ENCODE measurements at regions not wholly inside any gene's neighbourhood (a gene's known extent, or its start where the extent isn't known, plus 50 kb on each side); places are given as distances from the start of the nearest gene placed in this dataset.

DNA sequence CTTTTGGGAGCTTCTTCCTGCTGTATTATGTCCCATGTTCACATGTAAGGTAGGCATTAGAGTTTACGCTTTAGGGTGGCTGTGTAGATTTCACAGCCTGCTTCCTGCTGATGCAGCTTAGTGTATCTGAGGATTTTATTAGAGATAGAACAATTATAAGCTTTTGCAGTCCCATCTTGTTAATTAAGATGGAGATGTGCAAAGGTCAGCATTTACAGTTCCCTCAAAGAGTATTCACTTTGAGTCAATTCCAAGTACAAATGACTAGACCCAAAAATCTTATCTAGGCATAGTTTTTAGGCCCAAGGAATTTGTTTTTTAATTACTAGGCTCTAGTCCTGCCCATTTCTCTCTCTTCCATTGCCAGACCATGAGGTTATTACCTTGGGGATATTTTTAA, 239.9 kb upstream of the PHF14 start:
- no peak for ATAC-seq
- intact Hi-C loops (cut with DNase I), result no loop called here
- Histone ChIP-seq H3K9me3 (no peaks in the 10 kb centered on the region), H3K4me1 (no peaks in the 10 kb centered on the region), H3K4me3 (no peak overlapping the region), H3K36me3 (no peaks in the 10 kb centered on the region), H3K27ac (no peak overlapping the region), H3K27me3 (no peaks in the 10 kb centered on the region)
- DNase-seq, result no peak
- TF ChIP-seq, protein P1, sequence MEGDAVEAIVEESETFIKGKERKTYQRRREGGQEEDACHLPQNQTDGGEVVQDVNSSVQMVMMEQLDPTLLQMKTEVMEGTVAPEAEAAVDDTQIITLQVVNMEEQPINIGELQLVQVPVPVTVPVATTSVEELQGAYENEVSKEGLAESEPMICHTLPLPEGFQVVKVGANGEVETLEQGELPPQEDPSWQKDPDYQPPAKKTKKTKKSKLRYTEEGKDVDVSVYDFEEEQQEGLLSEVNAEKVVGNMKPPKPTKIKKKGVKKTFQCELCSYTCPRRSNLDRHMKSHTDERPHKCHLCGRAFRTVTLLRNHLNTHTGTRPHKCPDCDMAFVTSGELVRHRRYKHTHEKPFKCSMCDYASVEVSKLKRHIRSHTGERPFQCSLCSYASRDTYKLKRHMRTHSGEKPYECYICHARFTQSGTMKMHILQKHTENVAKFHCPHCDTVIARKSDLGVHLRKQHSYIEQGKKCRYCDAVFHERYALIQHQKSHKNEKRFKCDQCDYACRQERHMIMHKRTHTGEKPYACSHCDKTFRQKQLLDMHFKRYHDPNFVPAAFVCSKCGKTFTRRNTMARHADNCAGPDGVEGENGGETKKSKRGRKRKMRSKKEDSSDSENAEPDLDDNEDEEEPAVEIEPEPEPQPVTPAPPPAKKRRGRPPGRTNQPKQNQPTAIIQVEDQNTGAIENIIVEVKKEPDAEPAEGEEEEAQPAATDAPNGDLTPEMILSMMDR (IDR thresholded peaks at IDR 0.05), result no peak

DNA sequence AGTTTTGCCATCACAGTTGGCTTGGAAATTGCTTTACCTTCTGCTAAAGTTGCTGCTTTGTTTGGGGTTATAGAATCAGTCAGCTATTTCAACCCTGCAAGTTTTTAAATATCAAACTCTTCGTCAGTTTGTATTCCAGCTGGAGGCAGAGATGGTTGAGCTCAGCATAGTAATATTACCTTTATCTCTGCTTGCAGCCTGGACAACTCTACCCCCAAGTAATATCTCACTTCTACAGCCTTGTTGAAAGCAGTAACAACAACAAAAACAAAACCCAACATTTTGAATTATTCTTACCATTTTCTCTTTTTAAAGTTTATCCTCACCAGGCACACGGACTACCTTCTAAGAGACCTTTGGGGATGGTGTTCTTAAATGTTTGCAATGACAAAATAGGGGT, 239.1 kb upstream of the PHF14 start:
- Histone ChIP-seq H3K36me3 (no peaks in the 10 kb centered on the region), H3K9me3 (no peaks in the 10 kb centered on the region), H3K27ac (no peak overlapping the region), H3K27me3 (no peaks in the 10 kb centered on the region), H3K4me3 (no peak overlapping the region), H3K4me1 (no peaks in the 10 kb centered on the region)
- TF ChIP-seq, protein P1 (IDR thresholded peaks at IDR 0.05), result no peak
- ATAC-seq (no peak), DNase-seq (no peak)
- intact Hi-C loops (cut with DNase I), result no loop called here

DNA sequence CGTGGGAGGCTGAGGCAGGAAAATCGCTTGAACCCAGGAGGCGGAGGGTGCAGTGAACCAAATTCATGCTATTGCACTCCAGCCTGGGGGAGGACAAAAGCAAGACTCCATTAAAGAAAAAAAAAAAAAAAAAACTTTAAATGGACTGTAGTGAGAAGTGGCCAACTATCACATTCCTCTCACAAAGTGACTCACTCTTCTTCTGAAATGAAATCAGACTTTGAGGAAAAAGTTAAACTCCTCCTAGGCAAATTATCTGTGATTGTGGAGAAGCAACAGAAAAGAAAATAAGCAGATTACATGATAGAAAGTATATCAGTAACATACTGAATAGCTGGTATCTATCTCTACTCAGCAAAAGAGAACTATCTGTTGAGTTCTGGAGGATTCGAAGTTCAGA, 234.3 kb upstream of the PHF14 start:
- H3K4me3 ChIP-seq, result no peak overlapping the region
- no peak overlapping the region for H3K27ac ChIP-seq
- H3K36me3 ChIP-seq, result no peaks in the 10 kb centered on the region
- H3K4me1 ChIP-seq, result no peaks in the 10 kb centered on the region
- H3K9me3 ChIP-seq, result no peaks in the 10 kb centered on the region
- intact Hi-C loops (cut with DNase I), result no loop called here
- TF ChIP-seq, protein P1 (IDR thresholded peaks at IDR 0.05), result no peak
- ATAC-seq (no peak), DNase-seq (no peak)
- no peaks in the 10 kb centered on the region for H3K27me3 ChIP-seq

DNA sequence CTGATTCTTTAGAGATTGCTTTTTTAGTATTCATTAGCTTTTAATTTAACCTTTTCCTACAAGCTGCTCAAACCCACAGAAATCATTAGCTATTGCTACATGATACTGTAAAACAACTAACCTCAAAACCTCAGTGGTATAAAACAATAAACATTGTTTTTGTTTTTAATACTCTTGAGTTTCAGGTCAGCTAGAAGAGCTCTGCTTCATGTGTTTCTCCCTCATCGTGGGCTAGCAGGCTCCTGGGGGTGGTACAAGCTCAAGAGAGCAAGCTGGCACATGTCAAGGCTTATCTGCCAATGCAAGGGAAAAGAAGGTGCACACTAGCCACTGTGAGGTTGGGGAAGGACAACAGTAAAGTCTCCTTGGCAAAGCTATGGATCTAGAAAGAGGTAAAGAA, 232.9 kb upstream of the PHF14 start:
- Histone ChIP-seq H3K27ac (no peak overlapping the region), H3K36me3 (no peaks in the 10 kb centered on the region), H3K4me1 (no peaks in the 10 kb centered on the region), H3K27me3 (no peaks in the 10 kb centered on the region), H3K4me3 (no peak overlapping the region), H3K9me3 (no peaks in the 10 kb centered on the region)
- TF ChIP-seq, protein P1 (IDR thresholded peaks at IDR 0.05), result no peak
- DNase-seq (no peak), ATAC-seq (no peak)
- intact Hi-C loops (cut with DNase I), result no loop called here

DNA sequence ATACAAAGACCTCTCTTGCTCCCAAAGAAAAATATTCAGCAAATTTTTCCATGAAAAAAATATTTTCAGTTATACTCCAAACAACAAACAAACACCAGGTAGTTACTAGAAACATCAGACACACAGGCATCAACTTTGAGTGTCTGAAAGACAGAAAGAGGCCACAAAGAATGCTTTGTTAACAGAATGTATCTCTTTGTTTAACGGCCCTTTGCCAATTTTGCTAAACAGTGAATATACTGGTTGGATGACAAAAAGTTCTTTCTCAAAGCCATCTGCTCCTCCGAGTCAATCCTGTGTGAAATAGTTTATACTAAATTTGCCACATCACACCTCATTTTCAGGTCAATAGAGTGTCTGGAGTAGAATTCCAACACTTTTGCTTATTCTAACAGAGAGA, 216.7 kb upstream of the PHF14 start:
- no peaks in the 10 kb centered on the region for H3K27me3 ChIP-seq
- intact Hi-C loops (cut with DNase I), result no loop called here
- no peaks in the 10 kb centered on the region for H3K4me1 ChIP-seq
- TF ChIP-seq, protein P1 (IDR thresholded peaks at IDR 0.05), result no peak
- no peak for DNase-seq
- H3K4me3 ChIP-seq, result no peak overlapping the region
- ATAC-seq, result no peak
- H3K9me3 ChIP-seq, result peaks cover 8% of the 10 kb centered on the region
- H3K27ac ChIP-seq, result no peak overlapping the region
- H3K36me3 ChIP-seq, result no peaks in the 10 kb centered on the region

DNA sequence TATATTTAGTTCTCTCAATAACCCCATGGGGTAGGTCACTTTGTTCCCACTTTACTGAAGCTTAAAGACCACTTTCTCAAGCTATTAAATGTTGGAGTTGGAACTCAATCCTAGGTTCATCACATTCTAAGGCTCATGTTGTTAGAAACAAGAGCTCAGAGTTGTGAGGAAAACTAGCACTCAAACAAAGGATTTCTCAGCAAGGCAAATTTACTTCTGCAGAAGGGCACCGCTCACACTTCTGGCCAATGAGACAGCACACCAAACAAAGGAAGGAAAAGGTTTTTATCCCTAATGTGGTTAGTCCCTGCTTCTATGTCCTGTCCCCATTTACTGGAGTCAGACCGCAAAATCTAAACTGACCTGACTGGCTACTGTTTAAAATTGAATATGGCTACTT, 214.6 kb upstream of the PHF14 start:
- no peaks in the 10 kb centered on the region for H3K27me3 ChIP-seq
- peaks cover 8% of the 10 kb centered on the region for H3K9me3 ChIP-seq
- TF ChIP-seq, protein P1 (IDR thresholded peaks at IDR 0.05), result no peak
- H3K4me1 ChIP-seq, result no peaks in the 10 kb centered on the region
- no peak overlapping the region for H3K27ac ChIP-seq
- H3K4me3 ChIP-seq, result no peak overlapping the region
- DNase-seq (no peak), ATAC-seq (no peak)
- intact Hi-C loops (cut with DNase I), result no loop called here
- H3K36me3 ChIP-seq, result no peaks in the 10 kb centered on the region

Data from upper lobe of right lung (tissue), 1 donor.